ENCODE measurements at regions not wholly inside any gene's neighbourhood (a gene's known extent, or its start where the extent isn't known, plus 50 kb on each side); places are given as distances from the start of the nearest gene placed in this dataset.

GRCh38 chr12:40534828-40535227 is 157.4 kb upstream of the CNTN1 start:
- no peak overlapping the region for H2AFZ ChIP-seq (ENCODE audit: control insufficient read depth, low read depth, low read length)
- no peak overlapping the region for H3K27ac ChIP-seq (ENCODE audit: control insufficient read depth, insufficient read depth)
- no peak for TF ChIP-seq LARP7 (IDR thresholded peaks at IDR 0.05)
- TF ChIP-seq CHD1 (IDR thresholded peaks at IDR 0.05; ENCODE audit: low read depth, low read length), result no peak
- TF ChIP-seq SUZ12 (IDR thresholded peaks at IDR 0.05; ENCODE audit: unreplicated experiment), result no peak
- TF ChIP-seq, protein P1, sequence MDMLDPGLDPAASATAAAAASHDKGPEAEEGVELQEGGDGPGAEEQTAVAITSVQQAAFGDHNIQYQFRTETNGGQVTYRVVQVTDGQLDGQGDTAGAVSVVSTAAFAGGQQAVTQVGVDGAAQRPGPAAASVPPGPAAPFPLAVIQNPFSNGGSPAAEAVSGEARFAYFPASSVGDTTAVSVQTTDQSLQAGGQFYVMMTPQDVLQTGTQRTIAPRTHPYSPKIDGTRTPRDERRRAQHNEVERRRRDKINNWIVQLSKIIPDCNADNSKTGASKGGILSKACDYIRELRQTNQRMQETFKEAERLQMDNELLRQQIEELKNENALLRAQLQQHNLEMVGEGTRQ (IDR thresholded peaks at IDR 0.05; ENCODE audit: borderline replicate concordance, low read depth, low read length), result no peak
- no peak for TF ChIP-seq TAF1 (IDR thresholded peaks at IDR 0.05; ENCODE audit: borderline replicate concordance, low read depth, low read length)
- TF ChIP-seq RELA (IDR thresholded peaks at IDR 0.05; ENCODE audit: borderline replicate concordance, partially characterized antibody), result no peak
- no peak for TF ChIP-seq KAT2A (conservative IDR thresholded peaks at IDR 0.05; ENCODE audit: control insufficient read depth, low read depth, low read length)
- no peak for TF ChIP-seq YY1 (IDR thresholded peaks at IDR 0.05; ENCODE audit: low read depth, low read length)
- TF ChIP-seq CHD2 (IDR thresholded peaks at IDR 0.05; ENCODE audit: borderline replicate concordance, low read depth, low read length), result no peak
- no peak for TF ChIP-seq PKNOX1 (IDR thresholded peaks at IDR 0.05)
- 23% methylated on average over 4 of the region's 4 CpGs for WGBS (ENCODE audit: insufficient coverage, insufficient replicate concordance, low lambda C conversion rate, missing lambda C conversion rate)
- intact Hi-C loops (cut with micrococcal nuclease; ENCODE audit: unreplicated experiment) (no loop called here), in situ Hi-C loops (cut with MboI) (no loop called here)
- no peaks in the 10 kb centered on the region for H3K27me3 ChIP-seq (replicated peaks in 1 of 2; ENCODE audit: control insufficient read depth in 2 of 2, insufficient read depth in 2 of 2, low read length in 1 of 2)
- no peak overlapping the region for H3K9ac ChIP-seq (ENCODE audit: control insufficient read depth, insufficient read depth, low read length)
- RAD21 ChIA-PET (ENCODE audit: unreplicated experiment), result no interaction called here
- no peak for DNase-seq (ENCODE audit: low read depth, low spot score)
- no peaks in the 10 kb centered on the region for H3K4me1 ChIP-seq (ENCODE audit: control insufficient read depth, insufficient read depth, low read length)
- H3K9me3 ChIP-seq (replicated peaks; ENCODE audit: control insufficient read depth, insufficient read depth, low read length), result no peaks in the 10 kb centered on the region
- FAIRE-seq, result no peak
- H3K4me3 ChIP-seq, result no peak overlapping the region
- ATAC-seq, result no peak
- POLR2A ChIA-PET, result no interaction called here
- no peaks in the 10 kb centered on the region for H4K20me1 ChIP-seq (ENCODE audit: control insufficient read depth, insufficient read depth)
- H3K36me3 ChIP-seq (ENCODE audit: control insufficient read depth in 2 of 2, insufficient read depth in 2 of 2, low read length in 1 of 2), result no peaks in the 10 kb centered on the region
- no TSS peak for BruUV-seq (replicated peaks)
- H3K4me2 ChIP-seq (ENCODE audit: control insufficient read depth, insufficient read depth), result no peak overlapping the region
- SMC1A ChIA-PET (ENCODE audit: uncharacterized antibody, unreplicated experiment), result interaction anchor here (1.5 kb wide), 1 partner anchor 14 kb away, joined by 4 read pairs; no protein-coding TSS in a partner anchor
- H3K79me2 ChIP-seq (ENCODE audit: control insufficient read depth, insufficient read depth, low read length), result no peaks in the 10 kb centered on the region
- CTCF ChIA-PET, result interaction anchor here (0.7 to 1.2 kb wide), 3 partner anchors 8 to 41 kb away, joined by 3 to 5 read pairs (median 3); no protein-coding TSS in a partner anchor

Measured in GM12878 (cell line).